T-helper 1 cell treated with Interleukin-12 subunit alpha and Interleukin-12 subunit beta and Interleukin-4 antibody, amounts not matched to agents 30 ng/mL and 1 ng/mL, for 36 hours (primary cell): ENCODE measurements at regions not wholly inside any gene's neighbourhood (a gene's known extent, or its start where the extent isn't known, plus 50 kb on each side); places are given as distances from the start of the nearest gene placed in this dataset.

Experiments
- intact Hi-C: fragments of 100-400 bp; cut with micrococcal nuclease; formaldehyde crosslinking; loops from one replicate; pipeline ENCODE4 v1.15.1; 2024

DNA sequence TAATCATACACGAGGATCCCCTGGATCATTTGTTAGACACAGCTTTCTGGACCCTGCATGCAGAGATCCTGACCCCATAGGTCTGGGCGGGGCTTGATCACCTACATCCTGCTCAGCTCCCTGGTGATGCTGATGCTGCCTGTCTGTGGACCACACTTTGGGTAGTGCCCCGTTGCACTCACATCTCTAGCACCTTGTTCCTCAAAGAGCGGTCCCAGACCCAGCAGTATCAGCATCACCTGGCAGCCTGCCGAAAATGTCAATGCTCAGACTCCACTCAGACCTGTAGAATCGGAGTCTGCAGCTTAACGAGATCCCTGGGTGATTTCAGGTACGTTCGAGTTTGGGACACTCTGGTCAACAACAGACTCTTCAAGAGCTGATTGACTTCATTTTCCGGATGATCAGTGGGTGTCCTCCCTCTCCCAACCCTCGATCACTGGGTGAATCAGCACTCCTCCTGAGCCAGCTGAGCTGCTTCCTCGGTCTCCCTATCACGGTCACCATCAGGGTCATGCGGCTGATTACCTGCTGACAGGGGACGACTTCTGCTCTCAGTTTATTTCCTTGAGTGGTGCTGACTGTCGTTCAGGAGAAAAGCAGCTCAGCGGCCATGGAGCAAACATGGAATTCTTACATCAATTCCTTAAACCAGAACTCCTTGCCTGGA, 150.6 kb upstream of the RAB12 start:
- intact Hi-C loops, result no loop called here

DNA sequence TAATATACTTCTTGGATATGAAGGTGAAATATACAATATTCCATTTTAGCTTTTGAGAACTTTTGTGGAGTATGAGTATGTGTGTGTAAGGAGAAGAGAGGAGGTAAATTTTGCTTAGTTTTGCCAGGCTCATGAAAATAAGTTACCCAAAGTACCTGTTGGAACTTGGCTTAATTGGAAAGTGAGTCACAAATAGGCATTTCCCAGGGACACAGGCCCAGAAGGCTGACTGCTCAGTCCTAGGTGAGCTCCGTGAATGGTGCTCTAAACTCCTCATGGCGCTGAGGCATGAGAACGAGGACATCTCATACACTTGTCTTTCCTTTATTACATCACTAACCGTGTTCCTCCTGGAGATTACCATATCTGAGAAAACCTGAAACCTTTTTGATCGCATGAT, 148.5 kb upstream of the RAB12 start:
- intact Hi-C loops, result no loop called here

DNA sequence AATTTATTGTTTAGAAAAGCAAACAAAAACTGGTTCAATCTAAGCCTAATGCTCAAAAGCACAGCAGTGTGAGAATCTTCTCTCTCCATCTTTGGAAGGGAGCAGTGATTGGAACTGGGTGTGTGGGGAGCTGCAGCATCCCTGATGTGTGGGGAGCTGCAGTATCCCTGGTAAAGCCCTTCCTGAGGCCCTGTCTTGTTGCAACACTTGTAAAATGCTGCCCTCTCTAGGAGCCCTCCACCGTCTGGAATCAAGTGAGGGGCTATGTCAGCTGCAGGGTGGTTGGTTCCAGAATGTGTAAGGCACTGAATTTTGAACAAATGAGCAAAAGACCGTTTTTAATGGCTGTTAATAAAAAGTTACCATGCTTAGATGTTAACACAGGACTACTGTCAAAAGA, 147.7 kb upstream of the RAB12 start:
- intact Hi-C loops, result no loop called here

DNA sequence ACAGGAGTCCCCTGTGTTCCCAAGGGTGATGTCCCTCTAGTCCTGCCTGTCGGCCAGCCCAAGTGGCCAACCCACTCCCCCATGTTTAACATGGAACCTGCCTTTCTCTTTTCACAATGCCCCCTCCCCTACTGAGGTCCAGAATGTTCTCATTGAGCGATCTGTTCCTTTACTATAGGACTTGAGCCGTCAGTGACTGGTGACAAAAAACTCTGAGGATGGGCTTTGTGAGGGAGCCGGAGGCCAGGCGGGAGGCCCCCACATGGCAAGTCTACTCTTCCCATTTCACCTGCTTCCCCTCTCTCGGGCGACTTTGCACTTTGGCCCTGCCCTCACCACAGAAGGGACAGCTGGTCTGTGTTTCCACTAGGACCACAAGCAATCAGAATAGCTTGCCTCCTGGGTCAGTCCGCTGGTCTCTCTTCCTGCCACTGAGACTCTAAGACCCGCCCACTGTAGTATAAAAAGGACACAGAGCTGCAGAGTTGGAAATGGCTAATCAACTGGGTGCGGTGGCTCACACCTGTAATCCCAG, 146.5 kb upstream of the RAB12 start:
- intact Hi-C loops, result no loop called here

DNA sequence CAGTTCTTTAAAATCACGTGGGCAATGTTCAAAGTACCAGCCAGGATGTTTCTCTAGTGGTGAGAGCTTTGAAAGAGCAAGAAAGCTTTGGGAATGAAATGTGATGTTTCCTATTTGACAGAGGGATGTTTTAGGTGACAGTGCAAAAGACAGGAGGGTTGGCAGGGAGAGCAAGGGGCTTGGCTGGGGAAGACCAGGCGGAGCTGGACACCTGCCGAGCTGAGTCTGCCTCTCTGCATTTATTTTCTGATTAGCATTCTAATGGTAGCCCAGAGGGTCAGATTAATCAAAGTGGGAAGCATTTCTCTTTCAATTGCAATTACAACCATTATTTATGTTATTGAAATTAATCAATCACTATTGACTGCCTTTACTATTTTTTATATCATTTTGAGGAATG, 145.4 kb upstream of the RAB12 start:
- intact Hi-C loops, result no loop called here

DNA sequence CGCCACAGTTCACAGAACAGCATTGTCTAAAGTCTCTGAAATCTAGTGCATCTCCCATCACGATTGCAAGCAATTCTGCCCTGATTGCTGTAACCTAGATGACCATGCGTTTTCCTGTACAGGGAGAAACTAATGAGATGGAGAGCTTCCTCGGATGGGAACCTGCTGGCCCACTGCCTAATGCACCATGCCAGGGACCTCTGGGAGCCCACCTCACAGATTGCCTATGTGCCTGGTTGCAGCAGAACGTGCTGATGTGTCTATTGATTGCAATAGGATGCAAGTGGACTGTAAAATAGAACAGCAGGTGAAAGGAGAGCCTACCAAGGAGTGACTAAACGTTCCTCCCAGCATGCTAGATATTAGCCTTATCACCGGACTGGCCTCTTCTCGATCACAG, 141.0 kb upstream of the RAB12 start:
- intact Hi-C loops, result no loop called here

DNA sequence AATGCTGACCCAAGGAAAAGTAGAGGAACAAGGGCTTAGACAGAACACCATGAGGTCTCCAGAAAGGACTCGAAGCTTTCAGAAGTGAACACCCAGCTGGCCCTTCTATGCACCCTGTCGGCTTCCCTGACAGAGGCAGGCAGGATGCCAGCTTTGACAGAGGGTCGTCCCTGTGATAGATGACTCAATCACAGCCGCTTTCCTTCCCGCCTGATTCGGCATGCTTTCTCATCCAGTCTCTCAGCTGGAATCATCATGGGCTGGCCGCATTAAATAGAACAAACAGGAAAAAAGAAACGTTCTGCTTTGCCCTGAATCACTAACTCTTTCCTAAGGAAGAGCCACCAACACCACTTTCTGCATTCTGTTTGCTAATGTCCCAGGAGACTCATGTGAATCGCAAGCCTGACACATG, 140.3 kb upstream of the RAB12 start:
- intact Hi-C loops, result no loop called here

DNA sequence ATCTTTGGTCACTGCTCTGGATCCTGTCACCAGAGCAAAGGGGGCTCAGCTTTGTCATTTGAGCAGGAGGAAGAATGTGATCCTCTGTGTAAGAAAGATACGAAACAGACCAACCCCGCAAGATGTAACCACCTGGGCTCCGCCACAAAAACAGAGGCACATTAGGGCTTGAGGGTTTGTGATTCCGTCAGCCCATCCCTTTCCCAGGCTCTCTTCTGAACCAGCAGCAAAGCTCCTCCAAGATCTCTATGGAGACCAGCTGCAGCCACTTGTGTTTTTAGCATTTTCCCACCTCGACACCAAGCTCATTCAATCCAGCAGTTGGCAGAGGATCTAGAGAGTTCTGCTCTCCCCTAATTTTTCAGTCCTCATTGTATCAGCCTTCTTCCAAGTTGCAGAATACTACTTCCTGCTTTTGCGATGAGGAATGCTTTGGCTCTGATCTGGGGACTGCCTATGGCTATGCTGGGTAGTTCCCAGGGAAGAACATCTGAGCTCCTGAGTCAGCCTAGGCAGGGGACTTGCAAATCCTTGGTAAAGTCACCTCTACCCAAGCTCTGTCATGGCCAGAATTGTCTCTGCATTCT, 139.6 kb upstream of the RAB12 start:
- intact Hi-C loops, result no loop called here

DNA sequence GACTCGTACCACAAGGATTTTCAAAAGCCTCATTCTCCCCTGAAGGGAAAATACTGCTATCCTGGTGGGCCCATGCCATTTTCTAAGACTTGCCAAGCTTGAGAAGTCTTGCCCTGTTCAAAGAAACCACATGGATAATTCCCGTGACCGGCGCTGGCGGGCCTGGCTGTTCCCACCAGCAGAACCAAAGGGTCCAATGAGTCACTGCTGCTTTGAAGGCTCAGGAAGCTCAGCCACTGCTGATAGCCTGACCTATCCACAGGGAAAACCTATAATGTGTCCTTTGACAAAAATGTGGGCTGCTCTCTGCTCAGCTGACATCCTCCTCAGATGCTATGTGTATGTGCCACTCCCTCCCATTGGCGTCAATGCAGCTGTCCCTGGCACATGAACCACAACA, 137.9 kb upstream of the RAB12 start:
- intact Hi-C loops, result no loop called here

DNA sequence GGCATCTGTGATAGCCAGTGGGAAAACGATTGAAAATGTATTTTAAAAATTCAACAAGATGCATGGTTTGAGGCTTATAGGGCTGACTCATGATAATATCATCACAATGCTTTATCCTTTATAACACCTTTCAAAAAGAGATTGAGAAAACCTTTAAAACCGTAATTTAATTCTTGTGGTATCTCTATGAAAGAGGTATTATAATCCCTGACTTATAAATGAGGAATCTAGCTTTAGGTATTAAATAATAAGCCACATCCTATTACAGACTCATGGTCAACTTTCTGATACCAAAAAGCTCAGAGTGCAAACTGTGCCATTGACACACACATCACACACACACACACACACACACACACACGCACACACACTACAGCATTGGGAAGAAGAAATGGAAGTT, 134.6 kb upstream of the RAB12 start:
- intact Hi-C loops, result no loop called here

DNA sequence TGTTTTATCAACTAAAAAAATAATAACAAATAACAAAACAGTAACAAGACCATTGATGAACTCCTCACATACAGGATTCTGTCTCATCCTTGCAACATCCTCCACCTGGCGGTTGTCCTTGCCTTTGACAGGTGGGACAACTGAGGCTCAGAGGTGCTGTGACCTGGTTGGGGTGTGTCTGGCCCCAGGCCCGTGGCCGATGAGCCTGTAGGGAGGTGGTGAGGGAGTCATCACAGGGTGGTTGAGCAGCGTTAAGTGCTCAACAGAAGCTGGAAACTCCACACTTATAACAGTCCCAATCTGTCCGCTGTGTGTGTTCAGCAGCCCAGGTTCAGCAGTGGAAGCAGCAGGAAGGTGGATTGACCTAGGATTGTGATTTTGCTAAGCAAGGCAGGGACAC, 131.6 kb upstream of the RAB12 start:
- intact Hi-C loops, result loop anchor here (2.0 kb wide), 2 partner anchors 121 to 511 kb away; no protein-coding TSS in a partner anchor

DNA sequence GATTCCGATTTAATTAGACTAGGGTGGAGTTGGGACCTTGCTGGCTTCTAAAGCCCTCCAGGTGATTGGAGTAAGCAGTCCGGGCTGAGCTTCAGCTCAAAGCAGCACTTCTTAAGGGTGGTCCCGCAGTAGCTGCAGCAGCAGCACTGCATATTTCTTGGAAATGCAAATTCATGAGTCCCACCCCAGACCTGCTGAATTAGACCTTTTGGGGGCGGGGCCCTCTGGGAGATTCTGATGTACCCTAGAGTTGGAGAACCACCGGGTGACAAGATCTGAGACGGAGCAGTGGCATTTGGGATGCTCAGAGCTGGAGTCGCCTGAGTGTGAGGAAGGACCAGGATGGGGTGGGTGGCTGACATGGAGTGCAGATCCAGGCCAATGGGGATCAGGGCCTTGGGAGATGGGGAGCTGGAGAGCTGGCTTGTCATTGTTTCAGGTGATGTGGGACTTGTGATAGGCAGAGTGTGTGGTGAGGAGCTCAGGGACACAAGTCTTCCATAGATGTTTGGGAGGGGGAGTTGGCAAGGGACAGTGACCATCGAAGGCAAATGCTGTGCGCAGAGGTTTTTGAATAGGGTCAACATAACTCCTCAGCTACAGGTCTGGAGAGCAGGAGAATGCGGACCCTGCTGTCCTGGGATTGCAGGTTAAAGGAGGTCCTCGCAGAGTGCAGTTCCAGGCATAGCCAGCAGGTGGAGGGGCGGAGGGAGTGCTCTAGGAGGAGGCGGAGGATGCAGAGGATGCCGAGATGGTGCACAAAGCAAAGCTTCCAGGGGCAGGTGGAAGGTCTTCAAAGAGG, 130.9 kb upstream of the RAB12 start:
- intact Hi-C loops, result loop anchor here (2.0 kb wide), 2 partner anchors 120 to 510 kb away; no protein-coding TSS in a partner anchor

DNA sequence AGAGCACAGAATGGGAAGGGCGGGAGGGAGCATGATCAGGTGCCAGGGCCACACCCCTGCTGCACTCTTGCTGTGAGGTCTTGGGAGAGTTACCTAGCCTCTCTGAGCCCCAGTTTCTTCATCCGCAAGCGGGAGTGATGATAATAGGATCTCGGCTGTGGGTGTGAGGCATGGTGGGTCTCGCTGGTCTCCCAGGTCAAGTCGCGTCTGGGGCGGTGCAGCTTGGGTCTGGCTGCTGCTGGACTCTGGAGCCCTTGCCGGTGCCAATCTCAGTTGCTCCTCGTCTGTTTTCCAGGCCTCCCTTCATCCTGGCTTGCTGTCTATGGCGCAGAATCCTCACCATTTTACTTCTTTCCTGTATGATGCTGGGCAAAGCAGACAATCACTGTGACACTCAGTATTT, 130.3 kb upstream of the RAB12 start:
- intact Hi-C loops, result loop anchor here (2.0 kb wide), 2 partner anchors 120 to 510 kb away; no protein-coding TSS in a partner anchor

DNA sequence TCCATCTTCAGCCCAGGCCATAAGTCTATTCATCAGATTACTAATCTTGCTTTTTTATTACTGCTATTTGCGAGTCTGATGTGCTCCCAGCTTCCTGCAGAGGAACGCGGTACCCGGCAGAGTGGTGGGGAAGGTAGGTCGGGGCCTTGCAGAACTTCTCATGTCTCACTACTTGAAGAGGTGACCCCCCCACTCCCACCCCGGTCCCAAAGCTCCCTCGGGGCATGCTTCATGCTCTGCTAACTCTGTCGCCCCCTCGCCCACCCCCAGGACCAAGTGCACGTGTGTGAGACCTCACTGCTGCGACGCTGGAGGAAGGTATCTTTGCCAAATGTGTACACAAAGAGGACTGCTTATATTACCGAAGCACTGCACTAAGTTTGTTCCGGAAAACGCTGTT, 129.4 kb upstream of the RAB12 start:
- intact Hi-C loops, result loop anchor here (2.0 kb wide), 2 partner anchors 119 to 509 kb away; no protein-coding TSS in a partner anchor

DNA sequence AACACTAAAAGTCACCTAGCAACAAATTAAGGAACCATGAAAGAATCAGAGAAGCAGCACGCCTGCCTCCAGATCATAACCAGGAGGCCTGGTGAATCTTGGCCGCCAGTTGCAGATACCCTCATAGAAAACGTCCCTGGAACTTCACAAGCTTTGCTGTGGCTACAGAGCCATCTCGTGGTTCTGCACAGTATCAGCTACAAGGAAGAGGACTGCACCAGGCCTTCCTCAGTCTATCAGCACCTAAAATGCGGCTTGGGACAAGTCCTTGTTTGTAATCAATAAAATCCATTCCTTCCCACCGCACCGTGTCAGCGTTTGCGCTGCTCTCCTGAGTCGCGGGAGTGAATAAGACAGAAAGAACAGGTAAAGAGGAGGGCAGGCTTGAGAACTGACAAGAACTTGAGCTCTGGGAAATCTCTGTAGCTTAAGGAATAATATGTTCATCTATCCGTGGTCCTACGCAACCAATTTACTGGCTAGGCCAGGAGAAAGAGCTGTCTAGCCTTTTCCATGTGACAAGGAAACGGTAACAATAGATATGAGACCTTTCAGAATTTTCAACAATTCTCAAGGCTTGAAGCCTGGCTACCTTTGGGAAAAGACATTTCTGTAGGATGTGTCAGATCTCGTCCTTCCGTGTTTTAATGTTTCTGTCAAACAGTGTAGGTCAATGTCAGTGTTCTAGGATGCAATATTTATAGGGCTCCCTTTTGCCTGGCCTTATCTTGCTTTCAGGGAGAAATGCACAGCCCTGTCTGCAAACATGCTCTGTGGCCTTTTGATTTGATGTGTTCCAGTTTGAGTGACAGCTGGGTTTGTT, 128.5 kb upstream of the RAB12 start:
- intact Hi-C loops, result no loop called here

DNA sequence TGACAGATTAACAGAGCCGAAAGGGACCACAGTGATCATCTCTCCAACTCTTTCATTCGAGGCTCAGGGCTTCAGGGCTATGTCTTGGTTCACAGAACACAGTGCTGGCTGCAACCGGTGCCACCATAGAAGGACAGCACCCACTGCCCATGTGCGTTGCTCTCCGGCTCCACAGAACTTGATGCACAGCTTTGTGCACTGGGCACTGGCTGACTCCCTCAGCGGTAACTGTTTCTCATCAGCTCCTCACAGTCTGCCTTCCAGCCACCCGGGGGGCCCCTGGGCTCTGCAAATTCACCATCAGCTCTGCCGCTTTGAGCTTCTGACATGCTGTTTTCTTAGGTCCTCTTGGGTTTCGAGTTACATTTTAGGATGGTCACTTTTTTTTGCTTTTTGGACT, 124.3 kb upstream of the RAB12 start:
- intact Hi-C loops, result no loop called here

DNA sequence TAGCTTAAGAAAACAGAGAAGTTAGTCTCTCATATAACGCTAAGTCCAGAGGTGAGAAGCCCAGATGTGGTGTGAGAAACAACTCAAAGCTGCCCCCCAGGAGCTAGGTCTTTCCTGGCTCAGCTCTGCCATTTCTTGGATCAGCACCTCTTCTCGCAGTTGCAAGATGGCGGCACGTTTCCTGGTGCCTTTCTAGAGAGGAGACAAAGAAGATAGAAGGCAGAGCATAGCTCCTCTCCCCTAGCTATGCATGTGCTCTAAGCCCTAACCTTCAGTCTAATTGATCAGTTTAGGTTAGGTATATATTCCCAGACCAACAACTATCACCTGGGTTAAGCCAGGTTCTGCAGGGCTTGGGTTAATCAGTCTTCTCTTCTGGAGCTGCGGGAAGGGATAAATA, 119.5 kb upstream of the RAB12 start:
- intact Hi-C loops, result no loop called here

DNA sequence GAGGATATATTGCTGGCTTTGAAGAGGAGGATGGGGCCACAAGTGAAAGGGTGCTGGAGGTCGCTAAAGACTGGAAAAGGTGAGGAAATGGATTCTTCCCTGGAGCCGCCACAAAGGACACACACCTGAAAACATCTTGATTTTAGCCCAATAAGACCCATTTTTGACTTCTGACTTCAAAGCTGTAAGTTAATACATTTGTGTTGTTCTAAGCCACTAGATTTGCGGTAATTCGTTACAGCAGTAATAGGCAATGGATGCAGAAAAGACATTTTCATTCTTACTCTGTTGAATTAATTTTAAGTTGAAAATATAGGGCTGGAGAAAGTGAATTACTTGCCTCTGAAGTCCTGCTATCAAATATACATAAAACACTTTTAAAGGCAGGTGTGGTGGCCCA, 117.7 kb upstream of the RAB12 start:
- intact Hi-C loops, result no loop called here

DNA sequence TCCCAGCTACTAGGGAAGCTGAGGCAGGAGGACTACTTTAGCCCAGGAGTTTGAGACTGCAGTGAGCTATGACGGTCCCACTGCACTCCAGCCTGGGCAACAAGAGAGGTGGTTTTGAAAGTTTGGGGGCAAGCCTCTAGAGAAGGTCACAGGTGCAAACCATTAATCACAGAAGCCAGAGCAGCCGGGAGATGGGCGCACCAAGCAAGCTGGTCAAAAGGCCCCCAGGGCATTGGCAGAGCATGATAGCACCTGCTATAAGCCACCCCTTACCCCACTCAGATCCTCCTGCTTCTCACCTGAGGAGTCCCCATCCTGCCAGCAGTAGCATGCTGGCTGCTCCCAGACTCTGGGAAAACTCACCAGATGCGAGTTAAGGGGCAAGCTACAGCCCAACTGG, 116.1 kb upstream of the RAB12 start:
- intact Hi-C loops, result no loop called here

DNA sequence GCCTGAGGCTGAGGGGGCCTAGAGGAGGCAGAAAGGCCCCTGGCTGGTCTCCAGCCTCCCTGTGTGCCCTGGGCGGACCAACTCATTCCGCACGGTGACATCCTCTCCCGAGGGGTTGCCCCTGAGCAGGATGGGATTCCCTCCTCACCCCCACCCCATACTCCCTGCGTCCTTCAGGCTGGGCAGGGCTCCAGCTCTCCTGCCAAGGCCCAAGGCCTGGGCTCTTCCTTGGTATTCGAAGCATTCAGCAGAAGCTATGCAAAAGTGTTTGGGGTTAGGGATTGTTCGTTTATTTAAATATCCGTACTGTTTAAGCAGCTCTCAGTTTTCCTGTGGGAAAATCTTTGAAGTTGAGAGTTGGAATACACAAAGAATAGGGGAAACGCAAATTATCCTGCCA, 113.1 kb upstream of the RAB12 start:
- intact Hi-C loops, result no loop called here

DNA sequence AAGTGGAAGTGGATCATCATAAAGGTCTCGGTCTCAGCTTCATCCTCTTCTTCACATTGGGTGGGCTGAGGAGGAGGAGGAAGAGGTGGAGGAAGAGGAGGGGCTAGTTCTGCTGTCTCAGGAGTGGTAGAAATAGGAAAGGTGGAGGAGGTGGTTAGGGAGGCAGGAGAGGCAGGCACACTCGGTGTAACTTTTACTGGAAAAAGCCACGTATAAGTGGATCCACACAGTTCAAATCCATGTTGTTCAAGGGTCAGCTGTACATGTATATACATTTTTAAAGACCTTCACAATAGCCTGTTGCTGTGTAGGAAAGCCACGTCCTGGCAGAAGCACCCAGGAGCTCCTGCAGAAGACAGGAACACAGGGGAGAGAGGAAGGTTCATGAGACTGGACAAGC, 110.3 kb upstream of the RAB12 start:
- intact Hi-C loops, result no loop called here
